Adrenal gland (tissue), 5 donors: ENCODE measurements at regions not wholly inside any gene's neighbourhood (a gene's known extent, or its start where the extent isn't known, plus 50 kb on each side); places are given as distances from the start of the nearest gene placed in this dataset.

Experiments used
- CTCF ChIP-seq, 6 experiments: fragments of 450-650 bp in 4 of 6; fragments of 200-600 bp in 2 of 6; sonication (generic) in 1 of 6; IDR thresholded peaks; 1 replicate in 5 of 6; 2 replicates in 1 of 6; pipeline versions ENCODE4 v1.5.1 to v1.8.0; 2016 to 2021; ENCODE audit warnings: antibody characterized with exemption in 6 of 6, mild to moderate bottlenecking in 2 of 6, moderate library complexity in 1 of 6
- POLR2A ChIP-seq, 2 donors: fragments of 450-650 bp; IDR thresholded peaks; one replicate each; pipeline ENCODE4 v1.6.1; 2017; ENCODE audit warnings: antibody characterized with exemption in 2 of 2, mild to moderate bottlenecking in 2 of 2, moderate library complexity in 1 of 2
- donor health status: DM: no; HTN: no; CAD: no.

GRCh38 chr1:11362547-11363021 lies 89.6 kb downstream of the UBIAD1 start:
- TF ChIP-seq POLR2A (IDR thresholded peaks at IDR 0.05) = no peak
- TF ChIP-seq CTCF (IDR thresholded peaks at IDR 0.05) = no peak
